CD14-positive monocyte (primary cell): ENCODE measurements at regions not wholly inside any gene's neighbourhood (a gene's known extent, or its start where the extent isn't known, plus 50 kb on each side); places are given as distances from the start of the nearest gene placed in this dataset.
A peak's percentile ranks its signal among the peaks of the same experiment; 100 is the strongest.

Source experiments
- DNase-seq, 3 donors: peaks; one replicate each; pipeline ENCODE4 v3.0.0-alpha.2; 2011 to 2022
- H2AFZ ChIP-seq: 2 replicates; pipeline ENCODE4 v1.6.0; 2012; ENCODE audit warnings: mild to moderate bottlenecking, low read depth, low read length, inconsistent platforms; ENCODE audit not compliant: insufficient read depth, poor library complexity, severe bottlenecking
- H3K27ac ChIP-seq, 2 donors: 1 replicate in 1 of 2; 2 replicates in 1 of 2; pipeline ENCODE4 v1.5.1; 2012 to 2013; ENCODE audit warnings: low read length in 2 of 2, control low read depth in 1 of 2, inconsistent platforms in 1 of 2, low read depth in 1 of 2, mild to moderate bottlenecking in 1 of 2
- H3K27me3 ChIP-seq, 2 donors: one replicate each; pipeline versions ENCODE4 v1.6.0 to v1.6.1; 2011 to 2013; ENCODE audit warnings: low read length in 2 of 2; ENCODE audit not compliant: control insufficient read depth in 2 of 2, insufficient read depth in 2 of 2
- H3K36me3 ChIP-seq, 2 donors: replicated peaks in 1 of 2; 1 replicate in 1 of 2; 2 replicates in 1 of 2; pipeline versions ENCODE4 v1.5.1 to v1.6.1; 2012 to 2013; ENCODE audit warnings: low read length in 2 of 2, control low read depth in 1 of 2, inconsistent platforms in 1 of 2, mild to moderate bottlenecking in 1 of 2; ENCODE audit not compliant: insufficient read depth in 2 of 2, control insufficient read depth in 1 of 2
- H3K4me1 ChIP-seq, 2 donors: 1 replicate in 1 of 2; 2 replicates in 1 of 2; pipeline versions ENCODE4 v1.5.1 to v1.6.1; 2012 to 2013; ENCODE audit warnings: low read length in 2 of 2, control low read depth in 1 of 2, inconsistent platforms in 1 of 2, mild to moderate bottlenecking in 1 of 2, moderate library complexity in 1 of 2; ENCODE audit not compliant: insufficient read depth in 2 of 2, control insufficient read depth in 1 of 2
- H3K4me2 ChIP-seq: replicated peaks from 2 replicates; pipeline ENCODE3; 2012; ENCODE audit warnings: low read length, moderate library complexity, mild to moderate bottlenecking; ENCODE audit not compliant: poor library complexity, severe bottlenecking; ENCODE audit errors: extremely low read depth
- H3K4me3 ChIP-seq, 3 experiments: fragments of 200-600 bp in 1 of 3; sonication (generic) in 1 of 3; replicated peaks in 1 of 3; 1 replicate in 2 of 3; 2 replicates in 1 of 3; pipeline ENCODE4 v1.5.1; 2011 to 2013; ENCODE audit warnings: low read length in 3 of 3, mild to moderate bottlenecking in 3 of 3, control low read depth in 2 of 3, low read depth in 2 of 3, inconsistent platforms in 1 of 3, moderate library complexity in 1 of 3
- H3K79me2 ChIP-seq: 2 replicates; pipeline ENCODE4 v1.6.0; 2012; ENCODE audit warnings: mild to moderate bottlenecking, control low read depth, inconsistent platforms, low read length, moderate library complexity; ENCODE audit not compliant: insufficient read depth
- H3K9ac ChIP-seq: 2 replicates; pipeline ENCODE4 v1.6.0; 2017; ENCODE audit warnings: low read length, mild to moderate bottlenecking; ENCODE audit not compliant: insufficient read depth, poor library complexity, severe bottlenecking
- H3K9me3 ChIP-seq, 2 donors: replicated peaks in 1 of 2; 1 replicate in 1 of 2; 2 replicates in 1 of 2; pipeline versions ENCODE4 v1.5.1 to v1.6.1; 2012 to 2013; ENCODE audit warnings: low read length in 2 of 2, control low read depth in 1 of 2; ENCODE audit not compliant: control insufficient read depth in 1 of 2, insufficient read depth in 1 of 2
- H4K20me1 ChIP-seq: 2 replicates; pipeline ENCODE4 v1.6.0; 2012; ENCODE audit warnings: mild to moderate bottlenecking, low read length, control low read depth, moderate library complexity; ENCODE audit not compliant: insufficient read depth
- H3K27ac Mint-ChIP-seq, 7 donors: one replicate each; pipeline ENCODE4 v1.8.0; 2020; ENCODE audit warnings: mild to moderate bottlenecking in 7 of 7, mixed read lengths in 7 of 7, moderate library complexity in 6 of 7, inconsistent platforms in 2 of 7
- H3K27me3 Mint-ChIP-seq, 3 donors: one replicate each; pipeline ENCODE4 v1.8.0; 2021 to 2022; ENCODE audit warnings: low read depth in 3 of 3, mild to moderate bottlenecking in 3 of 3, mixed read lengths in 3 of 3, moderate library complexity in 3 of 3, inconsistent platforms in 1 of 3
- H3K36me3 Mint-ChIP-seq, 2 donors: one replicate each; pipeline ENCODE4 v1.8.0; 2020; ENCODE audit warnings: mixed read lengths in 2 of 2, inconsistent platforms in 1 of 2, mild to moderate bottlenecking in 1 of 2
- H3K4me1 Mint-ChIP-seq: one replicate; pipeline ENCODE4 v1.8.0; 2020; ENCODE audit warnings: mild to moderate bottlenecking, mixed read lengths
- H3K4me3 Mint-ChIP-seq, 2 donors: one replicate each; pipeline ENCODE4 v1.8.0; 2020; ENCODE audit warnings: mild to moderate bottlenecking in 2 of 2, mixed read lengths in 2 of 2, moderate library complexity in 1 of 2
- H3K9me3 Mint-ChIP-seq, 7 donors: one replicate each; pipeline ENCODE4 v1.8.0; 2020 to 2022; ENCODE audit warnings: mixed read lengths in 7 of 7, mild to moderate bottlenecking in 6 of 7, moderate library complexity in 6 of 7, inconsistent platforms in 2 of 7
- CTCF ChIP-seq: fragments of 200-600 bp; IDR thresholded peaks from one replicate; pipeline ENCODE4 v1.8.0; 2022; ENCODE audit warnings: antibody characterized with exemption, mild to moderate bottlenecking
- whole genome bisulfite sequencing: methylation state at CpG from one replicate; pipeline ENCODE4 v1.1.5; 2013; ENCODE audit warnings: missing lambda C conversion rate; ENCODE audit not compliant: insufficient coverage; 5-methylcytosine and 5-hydroxymethylcytosine counted together
- intact Hi-C, 2 donors: fragments of 100-400 bp; cut with micrococcal nuclease; formaldehyde crosslinking; loops; one replicate each; pipeline versions ENCODE4 v1.15.0 to v1.15.1; 2023

DNA sequence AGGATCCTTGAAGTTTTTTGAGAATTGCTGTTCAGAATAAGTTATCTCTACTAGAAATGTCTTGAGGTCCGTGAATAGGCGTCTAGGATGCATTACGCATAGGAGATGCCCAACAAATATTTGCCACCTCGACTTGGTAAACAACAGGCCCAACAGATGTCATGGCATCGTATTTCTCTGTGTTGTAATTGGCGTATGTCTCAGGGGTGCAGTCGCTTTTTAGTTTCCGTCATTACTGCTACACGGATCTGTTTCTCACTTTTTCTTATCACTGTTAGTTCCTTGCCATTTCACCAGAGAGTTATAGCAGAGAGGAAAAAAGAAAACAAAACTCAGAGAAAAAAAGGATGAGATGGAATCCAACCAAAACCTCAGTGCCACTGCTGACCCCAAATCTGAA, 73.0 kb upstream of the SFMBT2 start:
- Histone ChIP-seq H3K27ac (peak overlapping the region in 1 of 2 donors; percentile 22), H3K4me2 (no peak overlapping the region), H3K9me3 (no peaks in the 10 kb centered on the region), H4K20me1 (no peaks in the 10 kb centered on the region), H3K4me3 (no peak overlapping the region), H3K27me3 (no peaks in the 10 kb centered on the region), H3K9ac (no peak overlapping the region), H2AFZ (no peak overlapping the region), H3K4me1 (peaks cover 83 to 88% of the 10 kb centered on the region in 2 donors), H3K79me2 (no peaks in the 10 kb centered on the region), H3K36me3 (no peaks in the 10 kb centered on the region)
- 98% methylated on average over 5 of the region's 9 CpGs for WGBS
- DNase-seq, result no peak
- peak overlapping the region in 3 of 7 donors; percentile 53 to 84 (median 71) for H3K27ac Mint-ChIP-seq
- no peak overlapping the region for H3K4me3 Mint-ChIP-seq
- H3K36me3 Mint-ChIP-seq, result no peaks in the 10 kb centered on the region
- no peaks in the 10 kb centered on the region for H3K27me3 Mint-ChIP-seq
- peaks cover 0 to 4% (median 0%) of the 10 kb centered on the region in 7 donors for H3K9me3 Mint-ChIP-seq
- intact Hi-C loops, result no loop called here
- no peak for TF ChIP-seq CTCF
- peaks cover 85% of the 10 kb centered on the region for H3K4me1 Mint-ChIP-seq

- H3K27me3 Mint-ChIP-seq, result no peaks in the 10 kb centered on the region
- H3K4me1 Mint-ChIP-seq, result peaks cover 80% of the 10 kb centered on the region
- 96% methylated on average over 7 of the region's 8 CpGs for WGBS
- intact Hi-C loops, result no loop called here
- Histone ChIP-seq H3K9ac (no peak overlapping the region), H3K36me3 (no peaks in the 10 kb centered on the region), H3K27ac (peak overlapping the region in 1 of 2 donors; percentile 59), H3K27me3 (no peaks in the 10 kb centered on the region), H3K4me2 (no peak overlapping the region), H4K20me1 (no peaks in the 10 kb centered on the region), H3K79me2 (no peaks in the 10 kb centered on the region), H3K4me1 (peaks cover 77 to 80% of the 10 kb centered on the region in 2 donors), H3K9me3 (no peaks in the 10 kb centered on the region), H2AFZ (no peak overlapping the region), H3K4me3 (no peak overlapping the region)
- no peak for DNase-seq
- H3K36me3 Mint-ChIP-seq, result no peaks in the 10 kb centered on the region
- peak overlapping the region in 3 of 7 donors; percentile 57 to 61 (median 59) for H3K27ac Mint-ChIP-seq
- H3K4me3 Mint-ChIP-seq, result no peak overlapping the region
- no peak for TF ChIP-seq CTCF
- H3K9me3 Mint-ChIP-seq, result peaks cover 0 to 4% (median 0%) of the 10 kb centered on the region in 7 donors
Observed at GRCh38 chr10:7482992-7483391, 72.2 kb upstream of the SFMBT2 start.
